GM18870 (cell line): ENCODE measurements at regions not wholly inside any gene's neighbourhood (a gene's known extent, or its start where the extent isn't known, plus 50 kb on each side); places are given as distances from the start of the nearest gene placed in this dataset.

Experiments
- ATAC-seq: cut with Tn5 transposase; IDR thresholded peaks from one replicate; pipeline ENCODE4 v1.9.1; 2021; ENCODE audit warnings: moderate library complexity; ENCODE audit not compliant: unreplicated experiment

DNA sequence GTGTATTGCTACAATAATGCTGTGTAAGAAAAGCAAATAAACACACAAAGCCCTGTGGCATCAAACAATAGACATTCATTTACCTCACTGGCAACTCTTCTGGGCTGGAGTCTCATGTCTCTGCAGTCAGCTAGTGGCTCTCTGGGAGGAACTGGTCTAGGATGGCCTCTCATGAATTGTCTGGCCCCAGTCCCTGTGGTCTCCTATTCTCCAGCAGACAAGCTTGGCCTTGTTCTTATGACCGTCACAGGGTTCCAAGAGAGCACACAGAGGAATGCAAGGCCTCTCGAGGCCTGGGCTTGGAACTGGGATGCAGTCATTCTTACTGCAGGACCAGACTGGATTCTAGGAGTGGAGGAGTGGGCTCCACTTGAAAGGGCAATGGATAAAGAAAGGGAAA lies 141.2 kb upstream of the NTM start:
- no peak for ATAC-seq

DNA sequence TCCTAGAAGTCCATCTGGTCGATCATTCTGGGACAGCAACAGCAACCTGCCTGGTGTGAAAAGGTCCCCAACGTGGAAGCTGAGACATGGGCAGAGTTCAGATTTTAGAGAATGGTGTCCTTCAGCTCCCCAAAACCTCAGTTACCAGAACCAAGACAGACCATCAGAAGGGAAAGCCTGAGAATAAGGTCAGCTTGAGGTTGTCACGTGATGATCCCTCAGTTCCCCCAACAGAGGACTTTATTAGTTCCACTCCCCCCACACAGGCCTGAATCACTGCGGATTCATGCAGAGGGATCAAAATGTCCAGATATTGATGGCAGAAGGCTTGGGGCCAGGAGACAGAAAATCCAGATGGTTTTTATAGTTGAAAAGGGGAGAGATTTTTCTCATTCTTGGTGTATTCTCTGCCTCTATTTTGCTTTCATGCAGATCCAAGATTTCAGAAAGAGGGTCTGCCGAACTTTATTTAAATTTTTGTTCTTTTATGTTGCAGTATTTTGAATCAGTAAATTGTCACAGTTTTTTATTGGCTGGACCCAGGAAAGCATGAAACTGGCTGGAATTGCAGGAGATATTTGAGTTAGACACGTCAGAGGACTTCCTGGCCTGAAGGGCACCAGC lies 139.0 kb upstream of the NTM start:
- ATAC-seq, result no peak

DNA sequence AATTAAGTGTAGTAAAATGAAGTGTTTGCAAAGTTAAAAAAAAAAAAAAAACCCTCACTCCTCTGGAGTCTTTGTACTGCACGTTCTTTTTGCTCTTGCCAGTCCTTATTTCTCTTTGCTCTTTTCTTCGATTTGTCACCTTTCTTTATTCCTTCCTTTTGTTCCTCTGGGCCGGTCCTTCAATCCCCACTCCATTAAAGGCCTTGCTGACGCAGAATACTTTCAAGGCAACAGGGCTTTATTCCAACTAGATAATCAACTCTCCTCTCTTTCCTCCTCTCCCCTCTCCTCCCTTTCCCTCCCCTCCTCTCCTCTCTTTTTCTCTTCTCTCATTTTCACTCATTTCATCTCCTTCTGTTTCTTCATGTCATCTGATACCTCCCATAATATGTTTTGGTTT lies 138.2 kb upstream of the NTM start:
- no peak for ATAC-seq

DNA sequence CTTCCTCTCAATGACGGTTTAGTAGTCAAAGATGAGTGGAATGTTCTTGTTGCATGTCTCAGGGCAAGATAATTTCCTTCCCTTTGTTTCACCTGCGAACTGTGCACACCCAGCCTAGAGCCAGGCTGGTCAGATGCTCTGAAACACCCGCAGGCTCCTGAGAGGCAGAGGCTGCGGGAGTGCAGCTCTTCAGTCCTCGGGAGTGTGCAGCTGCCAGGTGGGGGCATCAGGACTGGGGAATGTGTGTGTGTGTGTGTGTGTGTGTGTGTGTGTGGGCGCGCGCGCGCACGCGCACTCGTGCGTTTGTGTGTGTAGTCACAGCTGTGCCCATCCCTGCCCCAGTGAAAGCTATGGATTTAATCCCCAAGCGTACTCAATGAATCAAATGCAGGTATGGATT lies 136.2 kb upstream of the NTM start:
- ATAC-seq, result no peak

DNA sequence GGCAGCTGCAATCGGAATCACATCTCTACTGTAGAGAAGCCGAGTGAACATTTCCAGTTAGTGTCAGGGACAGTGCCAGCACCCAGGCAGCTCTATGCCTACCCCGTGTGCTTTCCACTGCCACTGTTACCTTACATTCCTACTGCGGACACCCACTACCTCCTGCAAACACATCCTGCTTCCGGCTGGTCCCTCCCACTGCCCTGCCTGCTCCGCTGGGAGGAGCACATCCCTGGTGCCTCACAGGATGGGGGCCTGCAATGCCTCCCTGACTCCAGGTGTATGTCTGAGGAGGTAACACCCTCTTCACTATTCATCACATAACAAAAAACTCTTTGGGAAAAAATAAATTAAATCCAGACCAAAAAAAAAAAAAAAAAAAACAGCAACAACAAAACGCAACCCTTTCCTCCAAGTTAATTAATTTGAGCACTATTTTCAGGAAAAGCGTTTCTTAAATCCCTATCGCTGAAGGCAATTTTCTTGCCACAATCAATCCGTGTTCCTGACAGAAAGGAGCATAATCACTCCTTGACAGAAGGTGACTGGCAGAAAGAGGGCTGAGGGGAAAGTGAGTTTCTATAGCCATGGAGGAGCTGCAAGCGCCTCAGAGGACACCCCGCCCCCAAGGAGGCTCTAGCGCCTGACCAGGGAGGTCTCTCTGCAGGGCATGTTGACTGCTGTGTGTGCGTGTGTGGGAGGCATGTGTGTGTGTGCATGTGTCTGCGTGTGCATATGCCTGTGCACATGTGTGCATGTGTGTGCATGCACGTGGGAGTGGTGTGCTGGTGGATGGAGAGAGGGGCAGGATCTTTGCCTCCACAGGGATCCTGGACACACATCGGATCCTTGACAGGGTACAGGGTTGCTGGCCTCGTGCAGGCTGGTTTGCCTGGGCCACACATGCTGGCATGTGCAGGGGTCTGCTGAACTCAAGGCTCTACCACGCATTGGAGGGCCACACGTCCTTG lies 134.8 kb upstream of the NTM start:
- ATAC-seq, result no peak

DNA sequence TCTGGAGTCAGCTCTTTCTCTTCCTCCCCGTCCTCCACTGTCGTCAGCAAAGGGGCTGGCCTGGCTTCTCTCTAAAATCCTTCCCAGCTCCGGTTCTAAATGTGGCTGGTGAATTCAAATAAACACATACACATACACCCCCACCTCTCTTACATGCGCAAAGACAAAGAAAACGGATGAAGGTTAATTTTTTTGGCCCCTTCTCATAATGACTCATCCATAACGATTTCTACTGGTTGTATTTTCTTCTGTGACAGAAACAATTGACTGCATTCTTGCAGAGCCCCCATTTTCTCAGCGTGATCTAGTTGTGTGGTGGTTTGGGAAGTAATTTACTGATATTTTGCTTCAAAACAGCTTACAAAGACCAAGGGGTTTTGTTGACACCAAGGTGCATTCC lies 130.0 kb upstream of the NTM start:
- ATAC-seq, result no peak

DNA sequence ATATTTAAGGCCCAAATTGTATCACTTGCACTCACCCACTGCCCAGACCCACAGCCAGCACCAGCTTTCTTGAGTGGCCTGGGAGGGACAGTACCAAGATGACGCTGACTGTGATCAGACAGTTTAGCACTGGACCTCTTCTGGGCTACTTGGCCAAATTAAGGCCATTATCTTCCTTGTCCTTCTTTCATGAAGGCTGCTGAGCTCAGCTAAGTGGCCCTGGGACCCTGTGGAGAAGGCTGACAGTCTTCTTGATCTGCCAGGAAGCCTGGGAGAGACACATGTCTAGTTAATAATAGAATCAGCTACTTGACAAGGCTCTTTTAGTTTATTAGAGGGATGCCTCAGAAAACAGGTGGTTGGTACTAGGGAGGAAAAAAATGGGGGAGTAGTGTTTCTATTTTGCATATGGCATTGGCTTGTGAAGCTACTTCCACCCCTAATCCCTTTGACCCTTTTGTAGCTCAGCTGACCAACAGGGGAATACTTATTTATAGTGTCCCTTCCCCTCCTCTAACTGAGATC lies 127.9 kb upstream of the NTM start:
- ATAC-seq, result no peak

DNA sequence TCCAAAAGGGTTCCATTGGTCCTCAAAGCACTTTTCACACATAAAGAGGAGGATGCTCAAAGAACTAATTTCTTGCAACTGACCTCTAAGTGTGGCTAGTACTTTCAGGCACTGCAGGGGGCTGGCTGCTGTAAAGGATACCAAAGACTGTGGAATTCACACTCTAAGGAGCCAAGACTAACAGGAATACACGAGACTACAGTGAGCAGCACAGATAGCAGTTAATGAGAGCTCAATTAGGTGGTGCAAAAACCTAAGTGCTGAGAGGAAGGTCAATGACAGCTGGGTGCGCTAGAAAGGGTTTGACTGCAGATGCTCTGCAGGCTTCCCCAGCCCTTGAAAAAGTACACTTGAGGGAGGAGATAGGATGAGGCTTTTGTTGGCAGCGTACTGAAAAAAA lies 124.3 kb upstream of the NTM start:
- ATAC-seq, result no peak

DNA sequence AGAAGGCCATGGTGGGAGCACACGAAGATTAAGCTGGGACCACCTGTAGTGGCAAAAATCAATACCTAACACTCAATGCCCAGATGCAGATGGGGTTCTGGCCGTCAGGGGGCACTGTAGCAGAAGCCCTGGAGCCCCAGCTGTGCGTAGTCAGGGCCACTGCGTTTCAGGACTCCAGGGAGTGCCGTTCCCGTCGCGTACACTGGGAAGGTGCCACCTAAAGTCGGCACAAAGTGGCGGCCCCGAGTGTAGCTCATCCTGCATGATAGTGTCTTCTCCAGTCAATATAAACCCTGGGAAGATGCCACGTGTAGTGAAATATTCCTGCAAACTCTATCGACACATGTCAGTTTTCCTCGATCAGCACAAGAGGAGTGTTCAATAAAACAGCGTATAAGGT lies 123.8 kb upstream of the NTM start:
- ATAC-seq, result no peak

DNA sequence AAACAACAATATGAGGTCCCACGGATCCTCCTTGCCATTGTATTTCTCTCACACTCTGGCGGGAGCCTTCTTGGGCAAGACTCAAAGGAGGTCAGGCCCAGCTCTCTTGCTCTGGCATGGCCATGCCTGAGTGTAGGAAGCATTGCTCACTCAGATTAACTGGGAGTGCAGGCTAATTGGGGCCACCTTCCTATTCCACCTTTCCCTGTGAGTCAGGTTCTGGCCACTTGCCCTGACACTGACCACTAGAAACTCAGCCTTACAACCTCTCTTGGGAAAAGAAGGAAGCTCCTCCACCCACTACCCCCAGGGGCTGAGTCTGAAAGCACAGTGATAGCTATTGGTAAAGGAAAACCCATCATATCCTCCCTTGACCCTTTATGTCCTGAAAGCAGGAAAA lies 121.8 kb upstream of the NTM start:
- ATAC-seq, result no peak

DNA sequence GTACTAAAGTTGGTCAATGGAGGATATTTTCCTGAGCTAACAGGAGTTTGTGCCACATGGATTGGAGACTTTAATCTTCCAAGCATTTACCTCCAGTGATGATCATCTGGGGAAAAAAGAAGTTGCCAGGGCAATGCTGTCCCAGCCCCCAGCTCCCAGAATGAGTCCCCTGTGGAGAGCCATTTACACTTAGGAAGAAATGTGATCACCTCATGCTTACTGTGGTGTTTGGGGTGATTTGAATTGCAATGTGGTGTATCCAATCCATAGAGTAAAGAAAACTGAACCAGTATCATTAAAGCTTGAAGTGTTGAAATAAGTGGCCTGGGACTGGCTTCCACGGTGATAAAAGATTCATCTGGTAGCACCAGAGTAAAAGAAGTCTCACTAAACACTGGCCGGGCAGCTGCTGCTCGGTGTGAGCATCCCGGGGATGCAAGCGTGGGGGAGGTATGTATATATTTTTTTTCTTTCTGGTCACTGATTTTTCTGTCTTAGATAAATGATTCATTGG lies 117.2 kb upstream of the NTM start:
- no peak for ATAC-seq

DNA sequence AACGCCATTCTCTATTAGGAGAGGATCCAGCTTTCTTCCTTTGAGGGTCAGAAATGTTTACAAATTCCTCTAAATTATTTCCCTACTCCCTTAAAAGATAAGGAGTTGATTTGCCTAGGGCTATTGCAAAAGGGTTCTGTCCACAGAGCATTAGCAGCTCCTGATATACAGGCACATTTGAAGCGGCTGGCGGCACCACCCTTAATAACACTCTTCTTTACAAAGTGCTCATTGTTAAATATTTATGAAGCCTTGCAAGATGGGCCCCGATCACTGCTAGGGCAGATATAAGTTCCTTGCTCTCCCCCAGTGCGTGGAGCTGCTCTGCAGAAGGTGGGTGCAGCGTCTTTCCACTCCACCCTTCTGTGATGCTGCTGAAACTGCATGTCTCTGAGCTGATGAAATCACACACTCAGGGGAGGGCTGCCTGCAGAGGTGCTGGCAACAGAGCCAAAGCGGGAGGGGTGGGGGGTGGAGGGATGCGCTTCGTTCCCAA lies 116.7 kb upstream of the NTM start:
- ATAC-seq, result no peak

DNA sequence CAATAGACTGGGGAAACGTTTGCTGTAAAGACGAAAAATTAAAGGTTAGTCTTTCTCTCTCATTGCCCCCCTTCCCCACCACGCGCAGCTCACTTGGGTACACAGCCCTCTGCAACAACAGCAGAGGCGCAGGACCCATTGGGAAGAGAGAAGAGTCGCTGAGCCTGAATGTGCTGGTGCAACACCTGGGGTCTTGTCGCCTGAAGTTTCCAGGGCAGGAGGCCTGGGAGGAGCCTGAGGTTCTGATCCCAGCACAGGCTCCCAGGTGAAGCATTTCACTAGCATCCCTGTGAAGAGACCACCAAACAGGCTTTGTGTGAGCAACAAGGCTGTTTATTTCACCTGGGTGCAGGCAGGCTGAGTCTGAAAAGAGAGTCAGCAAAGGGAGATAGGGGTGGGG lies 116.2 kb upstream of the NTM start:
- no peak for ATAC-seq

DNA sequence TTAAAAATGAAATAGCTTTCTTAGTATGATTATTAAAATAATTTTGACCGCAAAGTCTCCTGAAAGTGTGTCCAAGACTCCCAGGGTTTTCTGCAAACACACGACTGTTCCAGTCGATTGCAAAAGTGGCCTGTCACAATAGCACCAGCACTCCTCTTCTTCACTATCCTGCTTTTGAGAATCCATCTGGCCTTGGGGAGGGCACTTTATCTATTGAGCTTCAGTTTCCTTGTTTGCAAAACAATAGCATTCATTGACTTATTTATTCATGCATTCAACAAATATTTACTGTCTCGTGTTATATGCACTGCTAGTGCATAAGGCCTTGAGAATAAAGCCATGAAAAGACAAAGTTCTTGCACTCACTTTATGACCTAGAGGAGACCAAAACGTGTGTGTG lies 96.2 kb upstream of the NTM start:
- ATAC-seq, result no peak

DNA sequence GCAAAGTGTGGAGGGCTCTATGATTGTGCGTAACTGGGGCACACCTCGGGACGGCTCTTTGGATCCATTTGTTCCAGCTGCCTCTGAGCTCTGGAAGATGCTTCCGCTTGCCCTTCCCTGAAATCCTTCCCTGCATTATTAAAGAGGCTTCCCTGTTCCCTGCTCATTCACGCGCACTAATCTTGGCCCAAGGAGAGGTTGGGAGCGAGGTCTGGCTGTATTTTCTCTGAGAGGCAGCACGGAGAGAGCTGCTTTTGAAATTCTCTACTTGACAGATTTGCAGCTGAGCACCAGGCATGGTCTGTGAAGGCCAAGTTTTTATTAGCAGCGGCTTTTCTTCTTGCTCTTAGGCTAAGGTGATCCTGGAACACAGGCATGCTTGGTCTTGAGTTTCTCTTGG lies 94.8 kb upstream of the NTM start:
- ATAC-seq, result no peak

DNA sequence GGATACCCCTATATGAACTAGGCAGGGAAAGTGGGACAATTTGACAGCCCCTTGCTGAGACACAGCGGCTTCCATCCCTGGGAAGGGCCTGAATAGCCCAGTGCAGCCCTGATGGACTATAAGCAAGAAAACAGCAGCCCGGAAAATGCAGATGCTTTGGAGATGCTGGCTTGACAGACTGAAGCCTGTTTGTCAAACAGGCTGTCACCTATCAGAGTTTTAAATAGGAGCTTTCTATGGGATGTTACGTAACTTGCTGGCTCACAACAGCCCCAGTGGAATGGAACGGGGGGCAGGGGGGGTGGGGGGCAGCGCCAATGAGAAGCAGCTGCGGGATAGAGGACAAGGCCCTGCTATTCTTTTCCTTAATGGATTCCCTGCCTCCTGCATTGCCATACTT lies 91.9 kb upstream of the NTM start:
- no peak for ATAC-seq

DNA sequence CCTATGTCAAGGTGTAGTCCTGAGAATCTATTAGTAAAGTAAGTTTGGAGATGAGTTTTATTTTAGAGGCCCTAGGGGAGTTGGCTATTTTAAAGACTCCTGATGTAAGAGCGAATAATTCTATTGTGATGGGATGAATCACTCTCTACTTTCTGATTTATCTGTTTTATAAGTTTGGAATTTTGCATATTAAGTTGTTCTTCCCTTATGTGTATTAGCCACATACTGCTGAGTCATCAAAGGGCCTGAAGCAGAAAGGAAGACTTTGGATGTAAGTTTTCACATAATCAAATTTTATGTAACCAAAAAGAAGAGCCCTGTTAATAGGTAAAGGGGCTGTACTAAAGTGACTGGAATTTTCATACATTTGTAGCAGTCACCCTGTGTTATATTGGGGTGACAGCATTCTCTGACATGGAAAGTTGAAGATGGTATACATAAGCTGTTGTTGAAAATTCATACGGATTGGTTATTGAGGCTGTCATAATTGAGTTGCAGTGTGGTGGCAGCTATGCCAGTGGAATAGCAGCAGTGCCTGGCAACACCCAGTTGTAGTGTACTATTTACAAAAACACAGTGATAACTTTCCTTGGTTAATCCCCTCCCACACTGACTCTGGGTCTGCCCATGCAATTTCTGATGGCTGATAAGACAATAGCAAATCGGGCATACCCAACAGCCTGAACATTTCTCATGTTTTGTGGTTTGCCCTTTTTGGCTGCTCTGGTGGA lies 90.6 kb upstream of the NTM start:
- ATAC-seq, result no peak

DNA sequence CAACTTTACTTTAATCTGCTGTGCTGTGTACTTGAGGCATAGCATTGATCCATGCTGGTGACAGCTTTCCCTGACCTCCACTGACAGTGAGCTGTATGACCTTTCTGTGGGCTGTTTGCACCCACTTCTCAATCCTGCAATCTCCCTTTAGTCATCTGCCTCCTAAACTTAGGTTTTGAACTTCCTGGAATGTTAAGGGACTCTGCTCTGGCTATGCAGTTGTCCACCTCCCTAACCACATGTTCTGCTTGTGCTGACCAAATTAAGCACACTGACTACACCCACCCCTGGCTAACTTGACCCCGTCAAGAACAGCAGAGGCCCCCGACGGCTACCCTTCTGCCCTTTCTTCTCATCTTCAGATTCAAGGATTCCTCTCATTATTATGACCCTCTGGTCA lies 89.1 kb upstream of the NTM start:
- ATAC-seq, result no peak

DNA sequence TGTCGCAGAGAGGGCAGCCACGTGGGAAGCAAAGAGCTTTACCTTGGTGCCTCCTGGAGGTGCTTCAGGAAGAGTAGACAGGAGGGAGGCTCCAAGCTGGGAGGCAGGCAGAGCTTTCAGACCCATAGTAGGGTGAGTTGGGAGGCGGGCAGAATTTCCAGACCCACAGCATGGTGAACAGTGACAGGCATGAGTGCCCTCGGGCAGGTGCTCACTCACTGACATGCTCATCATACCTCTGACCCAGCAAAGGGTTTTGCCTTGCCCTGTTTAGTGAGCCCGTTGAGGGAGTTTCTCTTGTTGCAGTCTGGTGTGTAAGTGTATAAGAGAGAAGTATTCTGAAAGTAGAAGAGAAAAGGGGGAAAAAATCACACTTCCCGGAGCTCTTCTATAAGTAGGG lies 86.4 kb upstream of the NTM start:
- no peak for ATAC-seq

DNA sequence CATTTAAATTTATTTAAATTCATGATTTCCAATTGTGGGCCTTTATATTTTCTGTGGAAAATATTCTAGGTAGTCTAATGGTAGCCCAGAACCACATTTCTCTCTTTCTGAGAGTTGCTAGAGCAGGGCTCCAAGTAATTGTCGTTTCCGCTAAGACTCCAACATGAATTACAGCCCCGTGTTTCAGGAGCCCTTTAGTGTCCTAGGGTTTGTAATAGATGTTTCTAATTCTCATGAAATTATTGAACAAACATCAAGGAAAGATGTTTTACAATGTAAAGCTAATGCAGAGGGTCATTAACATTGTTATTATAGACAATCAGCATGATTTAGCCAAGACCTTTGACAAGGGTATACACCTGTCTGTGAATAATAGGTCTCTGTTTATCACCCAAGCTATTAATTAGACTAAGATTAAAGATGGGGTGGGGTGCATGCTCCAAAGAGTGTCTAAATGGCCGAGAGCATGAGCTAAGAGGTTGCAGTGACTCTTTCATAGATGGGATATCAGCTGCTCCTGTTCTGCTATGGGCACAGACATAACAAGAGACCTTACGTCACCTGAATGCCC lies 81.8 kb upstream of the NTM start:
- no peak for ATAC-seq

DNA sequence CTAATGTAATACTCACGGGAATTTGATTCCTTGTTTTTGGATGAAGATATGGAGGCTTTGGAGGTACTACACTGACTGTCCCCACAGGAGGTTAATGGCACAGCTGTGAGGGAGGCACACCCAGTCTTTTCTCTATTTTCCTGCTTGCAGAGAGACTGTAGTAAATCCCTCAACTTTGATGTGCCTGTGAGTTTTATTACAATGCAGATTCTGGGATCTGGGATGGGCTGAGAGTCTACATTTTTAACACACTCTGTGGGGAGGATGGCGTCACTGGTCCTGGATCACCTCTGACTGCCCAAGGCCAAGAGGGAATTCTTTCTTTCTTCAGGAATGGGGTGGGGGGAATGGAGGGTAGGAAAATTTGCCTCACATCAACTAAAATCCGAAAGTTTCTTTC lies 80.2 kb upstream of the NTM start:
- ATAC-seq, result no peak
